SK-MEL-5 (cell line): ENCODE measurements at regions not wholly inside any gene's neighbourhood (a gene's known extent, or its start where the extent isn't known, plus 50 kb on each side); places are given as distances from the start of the nearest gene placed in this dataset.
A peak's percentile ranks its signal among the peaks of the same experiment; 100 is the strongest.
"Not testable (repeated sequence)": the region's sequence is repeated elsewhere in the genome, so short reads cannot be mapped to it uniquely, and the experiment has no call there.

Experiments
- DNase-seq: peaks from one replicate; pipeline ENCODE4 v3.0.0-alpha.2; 2016; ENCODE audit warnings: low read depth, low spot score
- in situ Hi-C: cut with HindIII; loops from 2 replicates; pipeline ENCODE4 v1.10.0; 2016; ENCODE audit warnings: low sequenced_read_pairs, high pct_unique_total_duplicates, low pct_unique_long_range_greater_than_20kb

DNA sequence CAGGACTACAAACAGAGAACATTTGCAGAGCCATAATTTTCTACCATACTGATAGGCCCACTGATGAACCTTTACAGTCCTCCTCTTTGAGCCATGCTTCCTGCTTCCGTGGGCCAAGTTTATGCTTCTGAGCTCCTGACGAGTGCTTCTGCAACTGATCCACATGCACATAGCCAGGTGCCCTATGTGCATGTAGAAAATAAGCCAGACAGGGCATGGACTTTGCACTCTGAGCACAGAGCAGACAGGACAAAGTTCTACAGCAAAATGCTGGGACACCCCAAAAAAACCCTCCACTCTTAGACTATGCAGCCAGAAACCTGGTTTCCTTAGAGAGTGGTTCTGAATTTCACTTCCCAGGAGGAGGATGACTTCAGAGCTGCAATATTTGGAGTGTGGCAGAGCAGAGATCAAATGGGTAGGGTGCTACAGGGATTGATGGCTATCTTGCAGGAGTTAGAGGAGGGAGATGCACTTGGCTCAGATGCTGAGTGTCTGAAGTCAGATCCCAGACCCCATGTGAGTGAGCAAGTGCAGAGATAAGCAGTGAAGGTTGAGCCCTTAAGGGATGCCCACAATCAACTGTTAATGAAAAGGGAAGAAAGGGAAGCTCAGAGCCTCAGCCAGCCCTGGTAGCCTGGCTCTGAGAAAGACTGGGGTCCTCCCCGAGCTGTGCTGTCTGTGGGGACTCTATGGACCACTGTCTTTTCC is 230.9 kb downstream of the DUSP10 start:
- in situ Hi-C loops = no loop called here
- no peak for DNase-seq

DNA sequence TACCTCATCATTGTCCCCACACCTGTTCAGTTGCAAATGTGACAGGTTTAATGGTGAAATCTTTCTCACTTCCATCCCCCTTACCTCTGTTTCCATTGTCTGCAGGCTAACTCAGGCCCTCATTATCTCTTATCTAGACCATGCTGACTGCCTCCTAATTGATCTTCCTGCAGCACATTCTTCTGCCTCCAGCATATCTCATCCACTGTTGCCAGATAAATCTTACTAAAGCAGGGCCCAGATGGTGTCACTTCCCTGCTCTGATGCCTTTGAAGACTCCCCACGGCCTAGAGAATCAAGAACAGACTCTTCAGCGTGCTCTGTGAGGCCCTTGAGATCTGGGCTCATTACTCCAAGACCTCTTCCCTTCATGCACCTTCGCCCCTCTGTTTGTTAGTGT is 230.1 kb downstream of the DUSP10 start:
- DNase-seq = no peak
- in situ Hi-C loops = no loop called here

DNA sequence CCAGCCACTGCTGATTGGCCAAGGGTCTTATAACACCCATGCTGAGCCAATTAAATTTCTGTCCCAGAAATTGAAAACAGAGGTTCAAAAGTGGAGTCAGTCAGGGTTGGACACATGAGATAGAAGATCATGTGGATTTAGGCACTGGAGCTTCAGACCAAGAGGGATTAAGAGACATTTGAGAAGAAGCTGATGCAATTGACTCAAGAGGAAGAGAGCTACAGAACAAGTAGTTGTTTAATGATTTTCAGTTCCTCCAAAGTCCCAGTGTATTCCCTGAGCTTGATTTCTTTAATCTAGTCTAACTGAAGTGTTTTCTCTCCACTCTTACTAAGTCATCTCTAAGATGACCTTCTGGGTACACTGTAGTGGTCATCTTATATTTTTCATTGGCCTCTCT is 227.1 kb downstream of the DUSP10 start:
- in situ Hi-C loops = no loop called here
- no peak for DNase-seq

DNA sequence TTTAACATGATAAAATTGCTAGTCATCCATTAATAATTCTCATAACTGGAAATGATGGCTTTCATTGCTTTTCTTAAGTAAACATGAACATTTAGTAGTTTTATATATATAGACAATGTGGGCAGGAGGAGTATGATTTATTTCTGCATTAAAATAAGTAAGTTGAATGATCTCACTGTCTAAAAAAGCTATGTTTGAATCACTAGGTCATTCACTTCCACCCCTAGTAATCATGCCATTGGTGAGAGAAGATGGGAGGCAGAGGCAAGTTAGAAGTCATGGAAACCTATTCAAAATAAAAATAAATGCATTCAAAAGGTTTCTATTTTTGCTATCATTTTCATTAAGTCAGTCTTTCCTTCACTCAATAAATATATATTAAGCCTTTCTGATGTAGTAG is 226.4 kb downstream of the DUSP10 start:
- DNase-seq = no peak
- in situ Hi-C loops = no loop called here

- DNase-seq = no peak
- in situ Hi-C loops = no loop called here
These were observed 223.9 kb downstream of the DUSP10 start for GRCh38 chr1:221517961-221518360.

DNA sequence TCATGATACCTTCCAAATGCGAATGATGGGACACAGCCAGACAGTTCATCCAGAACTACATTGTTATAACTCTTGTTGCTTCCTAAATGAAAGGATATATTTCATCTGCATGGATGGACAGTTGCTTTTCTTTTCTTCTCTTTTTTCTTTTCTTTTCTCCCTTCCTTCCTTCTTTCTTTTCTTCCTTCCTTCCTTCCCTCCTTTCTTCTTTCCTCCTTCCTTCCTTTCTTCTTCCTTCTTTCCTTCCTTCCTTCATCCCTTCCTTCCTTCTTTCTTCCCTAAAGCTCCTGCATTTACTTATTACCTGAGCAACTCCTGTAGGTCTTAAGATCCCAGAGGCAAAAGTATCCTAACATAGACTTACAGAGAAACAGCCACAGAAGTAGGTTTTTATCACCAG is 221.6 kb downstream of the DUSP10 start:
- in situ Hi-C loops = no loop called here
- no peak for DNase-seq

DNA sequence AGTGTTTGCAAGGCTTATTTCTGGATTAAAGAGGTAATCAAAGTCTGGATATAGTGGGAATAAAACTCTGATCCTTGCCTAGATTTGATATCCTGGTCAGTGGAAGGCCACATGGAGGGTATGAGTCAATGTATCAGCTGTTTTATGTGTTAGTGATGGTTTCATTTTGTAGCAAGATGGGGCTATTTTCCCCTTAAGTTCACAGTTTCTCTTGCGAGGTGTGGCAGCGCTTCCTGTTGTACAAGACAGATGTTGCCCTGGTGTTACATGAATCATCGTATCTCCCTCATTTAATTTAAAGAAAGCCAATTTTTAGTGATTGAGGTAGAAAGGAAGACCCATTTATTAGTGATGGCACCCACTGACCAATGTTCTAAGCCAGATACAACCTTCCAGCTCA is 220.2 kb downstream of the DUSP10 start:
- in situ Hi-C loops = no loop called here
- DNase-seq = no peak

DNA sequence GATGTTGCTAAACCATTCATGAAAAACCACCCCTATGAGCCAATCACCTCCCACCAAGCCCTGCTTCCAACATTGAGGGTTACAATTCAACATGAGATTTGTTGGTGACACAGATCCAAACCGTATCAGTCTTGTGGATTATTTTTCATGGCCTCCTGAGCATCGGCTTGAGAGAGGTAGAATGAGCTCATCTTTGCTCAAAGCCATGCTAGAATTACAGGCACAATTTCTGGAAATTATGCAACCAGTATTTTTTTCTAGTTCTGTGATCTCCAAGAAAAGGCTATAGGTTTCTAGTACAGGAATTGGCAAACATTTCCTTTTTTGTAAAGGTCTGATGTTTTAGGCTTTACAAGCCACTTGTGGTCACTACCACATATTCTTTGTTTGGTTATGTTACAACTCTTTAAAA is 219.4 kb downstream of the DUSP10 start:
- DNase-seq = no peak
- in situ Hi-C loops = no loop called here

DNA sequence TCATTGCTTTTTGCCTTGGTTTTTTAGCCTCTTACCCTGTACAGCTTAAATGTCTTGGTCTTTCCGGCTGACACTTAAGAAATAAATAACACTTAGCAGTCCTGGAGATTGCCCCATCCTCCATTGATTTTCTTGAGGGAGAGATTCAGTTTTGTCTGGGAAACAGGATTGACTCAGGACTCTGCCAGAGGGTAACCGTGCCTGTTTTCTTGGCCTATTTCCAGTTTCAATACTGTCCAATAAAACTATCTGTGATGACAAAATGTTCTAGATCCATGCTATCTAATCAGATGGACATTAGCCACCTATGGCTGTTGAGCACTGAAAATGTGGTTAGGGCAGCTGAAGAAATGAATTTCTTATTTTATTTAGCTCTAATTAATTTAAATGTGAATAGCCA is 216.1 kb downstream of the DUSP10 start:
- DNase-seq = no peak
- in situ Hi-C loops = no loop called here

- DNase-seq = no peak
- in situ Hi-C loops = no loop called here
These were observed 214.6 kb downstream of the DUSP10 start for GRCh38 chr1:221527302-221527701.

DNA sequence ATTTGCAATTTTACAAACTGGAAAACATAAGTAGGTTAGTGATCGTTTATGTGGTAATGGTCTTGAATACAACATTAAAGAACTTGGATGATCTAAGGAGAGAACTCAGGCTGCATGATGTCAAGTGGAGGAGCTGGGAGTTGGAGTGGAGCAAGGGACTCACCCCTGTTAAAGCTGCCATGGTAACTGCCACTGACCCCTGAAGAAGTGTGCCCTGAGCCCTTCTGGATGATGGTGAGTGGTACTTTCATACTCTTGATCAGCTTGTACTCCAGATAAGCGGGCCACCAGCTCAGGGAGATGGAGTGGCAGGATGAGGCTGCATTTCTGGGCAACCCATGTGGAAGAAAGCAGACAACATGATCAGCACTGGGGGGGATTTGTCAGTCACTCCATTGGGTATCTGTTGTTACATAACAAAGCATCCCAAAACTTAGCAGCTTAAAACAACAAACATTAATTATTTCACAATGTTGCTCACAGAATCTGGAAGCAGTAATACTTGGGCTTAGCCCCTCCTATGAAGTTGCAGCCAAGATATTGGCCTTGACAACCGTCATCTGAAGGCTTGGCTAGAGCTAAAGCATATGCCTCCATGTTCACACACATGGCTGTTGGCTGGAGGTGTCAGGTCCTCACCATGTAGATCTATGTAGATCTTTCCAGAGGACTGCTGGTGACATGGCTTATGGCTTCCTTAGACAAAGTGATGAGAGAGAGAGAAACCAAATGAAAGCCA is 213.8 kb downstream of the DUSP10 start:
- no peak for DNase-seq
- in situ Hi-C loops = no loop called here

- in situ Hi-C loops, DNase-seq: not testable (repeated sequence)
These were observed 211.7 kb downstream of the DUSP10 start for GRCh38 chr1:221530159-221530558.

GRCh38 chr1:221530791-221531190 is 211.1 kb downstream of the DUSP10 start:
- no peak for DNase-seq
- in situ Hi-C loops = no loop called here

GRCh38 chr1:221532071-221532773 is 209.7 kb downstream of the DUSP10 start:
- in situ Hi-C loops = no loop called here

DNA sequence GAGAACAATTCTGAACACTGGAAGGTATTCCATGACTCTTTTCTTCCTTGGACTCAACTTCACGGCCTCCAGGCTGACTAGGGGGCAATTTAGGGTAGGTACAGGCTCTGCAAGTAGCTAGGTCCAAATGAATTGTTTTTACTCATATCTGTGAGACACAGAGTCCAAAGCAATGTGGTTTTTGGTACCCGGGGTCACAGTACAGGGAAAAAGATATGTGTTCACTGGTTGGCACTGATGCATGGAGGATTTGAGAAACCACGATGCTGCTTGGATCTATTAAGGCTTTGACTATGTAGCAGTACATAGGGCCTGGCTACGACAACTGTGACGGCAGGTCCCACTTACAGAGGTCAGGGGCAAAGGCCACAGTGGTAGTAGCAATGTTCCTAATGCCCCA is 200.6 kb downstream of the DUSP10 start:
- in situ Hi-C loops = no loop called here
- DNase-seq = no peak

More at GRCh38 chr1:221532071-221532773, 209.7 kb downstream of the DUSP10 start:
- no peak for DNase-seq

- in situ Hi-C loops = no loop called here
- peak; percentile 59 for DNase-seq
These were observed 198.3 kb downstream of the DUSP10 start for GRCh38 chr1:221543529-221544120.

DNA sequence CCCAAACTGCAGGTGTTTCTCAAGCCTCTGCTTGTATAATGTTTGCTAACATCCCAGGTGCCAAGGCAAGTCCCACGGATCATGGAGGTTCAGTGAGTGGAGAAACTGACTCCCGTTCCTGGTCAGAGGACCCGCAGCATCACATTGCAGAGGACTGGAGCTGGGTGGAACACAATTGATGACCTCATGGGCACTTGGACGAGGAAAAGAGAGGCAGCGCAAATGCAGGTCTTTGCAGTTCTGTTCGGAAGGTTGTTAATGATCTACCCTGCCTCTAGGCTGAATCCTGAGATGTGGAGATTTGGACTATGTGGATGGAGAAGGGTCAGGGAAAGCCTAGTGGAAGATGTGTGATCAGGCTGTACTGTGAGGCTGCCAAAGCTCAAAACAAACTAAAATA is 192.9 kb downstream of the DUSP10 start:
- DNase-seq = no peak
- in situ Hi-C loops = no loop called here

DNA sequence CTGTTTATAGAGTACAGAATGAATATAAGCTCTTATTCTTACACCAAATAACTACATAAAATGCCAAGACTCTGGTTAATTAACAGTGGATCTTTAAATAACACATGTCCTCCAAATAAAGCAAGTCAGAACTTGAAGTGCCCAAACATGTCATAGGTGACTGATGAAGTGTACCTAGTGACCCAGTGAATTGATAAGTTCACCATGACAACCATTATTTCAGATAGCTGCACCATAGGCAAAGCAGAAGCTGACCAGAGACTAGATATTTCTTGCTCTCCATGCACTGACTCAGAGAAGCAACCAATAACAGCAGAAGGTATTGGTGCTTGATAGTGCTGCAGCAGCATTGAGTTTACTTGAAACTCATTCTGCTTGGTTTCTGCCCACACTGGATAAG is 192.1 kb downstream of the DUSP10 start:
- no peak for DNase-seq
- in situ Hi-C loops = no loop called here
